Activated T-helper 17 cell treated with anti-CD3 and anti-CD28 coated beads, Interleukin-2, amount 50 U/mL, for 72 hours (primary cell): ENCODE measurements at regions not wholly inside any gene's neighbourhood (a gene's known extent, or its start where the extent isn't known, plus 50 kb on each side); places are given as distances from the start of the nearest gene placed in this dataset.
"Not testable (repeated sequence)": the region's sequence is repeated elsewhere in the genome, so short reads cannot be mapped to it uniquely, and the experiment has no call there.

Experiments
- ATAC-seq: fragments of 150-1000 bp; cut with Tn5 transposase; replicated peaks from 2 replicates; pipeline ENCODE4 v1.10.0; 2021; ENCODE audit warnings: mild to moderate bottlenecking, moderate library complexity
- H3K27ac Mint-ChIP-seq: one replicate; pipeline ENCODE4 v1.8.0; 2022; ENCODE audit warnings: mixed read lengths
- H3K27me3 Mint-ChIP-seq: one replicate; pipeline ENCODE4 v1.8.0; 2022; ENCODE audit warnings: mixed read lengths
- H3K36me3 Mint-ChIP-seq: one replicate; pipeline ENCODE4 v1.8.0; 2022; ENCODE audit warnings: low read depth, mild to moderate bottlenecking, mixed read lengths
- H3K4me1 Mint-ChIP-seq: one replicate; pipeline ENCODE4 v1.8.0; 2022; ENCODE audit warnings: mixed read lengths
- H3K4me3 Mint-ChIP-seq: one replicate; pipeline ENCODE4 v1.8.0; 2022; ENCODE audit warnings: mild to moderate bottlenecking, mixed read lengths
- H3K9me3 Mint-ChIP-seq: one replicate; pipeline ENCODE4 v1.8.0; 2022; ENCODE audit warnings: mixed read lengths

GRCh38 chr17:77793971-77794235, 164.6 kb upstream of the TNRC6C start:
- Mint-ChIP-seq H3K4me1 (peaks cover 7% of the 10 kb centered on the region), H3K36me3 (no peaks in the 10 kb centered on the region), H3K27ac (no peak overlapping the region), H3K4me3 (no peak overlapping the region), H3K9me3 (no peaks in the 10 kb centered on the region), H3K27me3 (peaks cover 8% of the 10 kb centered on the region)
- no peak for ATAC-seq

- no peak for ATAC-seq
- H3K9me3 Mint-ChIP-seq, result no peaks in the 10 kb centered on the region
- peaks cover 7% of the 10 kb centered on the region for H3K4me1 Mint-ChIP-seq
- H3K27me3 Mint-ChIP-seq, result peaks cover 8% of the 10 kb centered on the region
- H3K4me3 Mint-ChIP-seq, result no peak overlapping the region
- no peak overlapping the region for H3K27ac Mint-ChIP-seq
- no peaks in the 10 kb centered on the region for H3K36me3 Mint-ChIP-seq
Observed at GRCh38 chr17:77794846-77795245, 163.7 kb upstream of the TNRC6C start.

GRCh38 chr17:77795685-77796084, 162.8 kb upstream of the TNRC6C start:
- H3K27me3 Mint-ChIP-seq, result peaks cover 8% of the 10 kb centered on the region
- no peak overlapping the region for H3K4me3 Mint-ChIP-seq
- H3K4me1 Mint-ChIP-seq, result peaks cover 7% of the 10 kb centered on the region
- no peaks in the 10 kb centered on the region for H3K9me3 Mint-ChIP-seq
- no peaks in the 10 kb centered on the region for H3K36me3 Mint-ChIP-seq
- no peak overlapping the region for H3K27ac Mint-ChIP-seq
- no peak for ATAC-seq

GRCh38 chr17:77796176-77796860, 162.2 kb upstream of the TNRC6C start:
- no peak overlapping the region for H3K27ac Mint-ChIP-seq
- H3K27me3 Mint-ChIP-seq, result peaks cover 8% of the 10 kb centered on the region
- no peak for ATAC-seq
- H3K36me3 Mint-ChIP-seq, result no peaks in the 10 kb centered on the region
- no peak overlapping the region for H3K4me3 Mint-ChIP-seq
- H3K9me3 Mint-ChIP-seq, result no peaks in the 10 kb centered on the region
- H3K4me1 Mint-ChIP-seq, result peaks cover 7% of the 10 kb centered on the region

GRCh38 chr17:77798031-77798430, 160.5 kb upstream of the TNRC6C start:
- H3K27me3 Mint-ChIP-seq, result peaks cover 8% of the 10 kb centered on the region

GRCh38 chr17:77798481-77798880, 160.0 kb upstream of the TNRC6C start:
- H3K27ac Mint-ChIP-seq, result no peak overlapping the region
- no peak overlapping the region for H3K4me3 Mint-ChIP-seq
- no peaks in the 10 kb centered on the region for H3K36me3 Mint-ChIP-seq
- H3K27me3 Mint-ChIP-seq, result peaks cover 8% of the 10 kb centered on the region
- no peaks in the 10 kb centered on the region for H3K9me3 Mint-ChIP-seq
- ATAC-seq, result no peak
- peaks cover 7% of the 10 kb centered on the region for H3K4me1 Mint-ChIP-seq

More at GRCh38 chr17:77798031-77798430, 160.5 kb upstream of the TNRC6C start:
- no peaks in the 10 kb centered on the region for H3K9me3 Mint-ChIP-seq
- no peaks in the 10 kb centered on the region for H3K36me3 Mint-ChIP-seq
- ATAC-seq, result no peak
- H3K4me3 Mint-ChIP-seq, result no peak overlapping the region
- H3K4me1 Mint-ChIP-seq, result peaks cover 7% of the 10 kb centered on the region
- no peak overlapping the region for H3K27ac Mint-ChIP-seq

- Mint-ChIP-seq H3K27me3 (peaks cover 7% of the 10 kb centered on the region), H3K27ac (no peak overlapping the region), H3K36me3 (no peaks in the 10 kb centered on the region), H3K4me1 (peaks cover 5% of the 10 kb centered on the region), H3K4me3 (no peak overlapping the region), H3K9me3 (no peaks in the 10 kb centered on the region)
- no peak for ATAC-seq
Observed at GRCh38 chr17:77800816-77801215, 157.7 kb upstream of the TNRC6C start.

- peaks cover 7% of the 10 kb centered on the region for H3K27me3 Mint-ChIP-seq
- no peak overlapping the region for H3K4me3 Mint-ChIP-seq
- H3K9me3 Mint-ChIP-seq, result no peaks in the 10 kb centered on the region
- no peaks in the 10 kb centered on the region for H3K36me3 Mint-ChIP-seq
- H3K27ac Mint-ChIP-seq, result no peak overlapping the region
- ATAC-seq, result no peak
- H3K4me1 Mint-ChIP-seq, result peaks cover 5% of the 10 kb centered on the region
Observed at GRCh38 chr17:77801545-77802332, 156.8 kb upstream of the TNRC6C start.

GRCh38 chr17:77802333-77802615, 156.2 kb upstream of the TNRC6C start:
- no peaks in the 10 kb centered on the region for H3K36me3 Mint-ChIP-seq
- peaks cover 5% of the 10 kb centered on the region for H3K4me1 Mint-ChIP-seq
- no peak overlapping the region for H3K27ac Mint-ChIP-seq
- H3K9me3 Mint-ChIP-seq, result no peaks in the 10 kb centered on the region
- peaks cover 7% of the 10 kb centered on the region for H3K27me3 Mint-ChIP-seq
- no peak for ATAC-seq
- H3K4me3 Mint-ChIP-seq, result no peak overlapping the region

- H3K4me3 Mint-ChIP-seq, result no peak overlapping the region
- ATAC-seq, result no peak
- H3K27me3 Mint-ChIP-seq, result peaks cover 7% of the 10 kb centered on the region
- no peaks in the 10 kb centered on the region for H3K9me3 Mint-ChIP-seq
- H3K27ac Mint-ChIP-seq, result no peak overlapping the region
- peaks cover 5% of the 10 kb centered on the region for H3K4me1 Mint-ChIP-seq
- H3K36me3 Mint-ChIP-seq, result no peaks in the 10 kb centered on the region
Observed at GRCh38 chr17:77802811-77803220, 155.7 kb upstream of the TNRC6C start.

GRCh38 chr17:77803726-77804125, 154.8 kb upstream of the TNRC6C start:
- H3K4me1 Mint-ChIP-seq, result peaks cover 5% of the 10 kb centered on the region
- no peaks in the 10 kb centered on the region for H3K36me3 Mint-ChIP-seq
- H3K4me3 Mint-ChIP-seq, result no peak overlapping the region
- peak overlapping the region; percentile 15 for H3K27ac Mint-ChIP-seq
- ATAC-seq, result no peak
- peaks cover 7% of the 10 kb centered on the region for H3K27me3 Mint-ChIP-seq
- H3K9me3 Mint-ChIP-seq, result no peaks in the 10 kb centered on the region

GRCh38 chr17:77804796-77805426, 153.6 kb upstream of the TNRC6C start:
- peaks cover 7% of the 10 kb centered on the region for H3K27me3 Mint-ChIP-seq
- no peak overlapping the region for H3K4me3 Mint-ChIP-seq
- no peaks in the 10 kb centered on the region for H3K36me3 Mint-ChIP-seq

GRCh38 chr17:77805970-77806369, 152.5 kb upstream of the TNRC6C start:
- not testable (repeated sequence) for ATAC-seq, H3K9me3 Mint-ChIP-seq, H3K4me3 Mint-ChIP-seq, H3K27me3 Mint-ChIP-seq, H3K4me1 Mint-ChIP-seq, H3K27ac Mint-ChIP-seq, H3K36me3 Mint-ChIP-seq

More at GRCh38 chr17:77804796-77805426, 153.6 kb upstream of the TNRC6C start:
- no peak overlapping the region for H3K27ac Mint-ChIP-seq
- no peak for ATAC-seq
- peaks cover 5% of the 10 kb centered on the region for H3K4me1 Mint-ChIP-seq
- no peaks in the 10 kb centered on the region for H3K9me3 Mint-ChIP-seq

- Mint-ChIP-seq H3K27ac (no peak overlapping the region), H3K36me3 (no peaks in the 10 kb centered on the region), H3K4me3 (no peak overlapping the region), H3K27me3 (peaks cover 7% of the 10 kb centered on the region), H3K9me3 (no peaks in the 10 kb centered on the region), H3K4me1 (peaks cover 5% of the 10 kb centered on the region)
- ATAC-seq, result no peak
Observed at GRCh38 chr17:77807051-77807745, 151.3 kb upstream of the TNRC6C start.
